Right lobe of liver (tissue), 6 donors: ENCODE measurements at regions not wholly inside any gene's neighbourhood (a gene's known extent, or its start where the extent isn't known, plus 50 kb on each side); places are given as distances from the start of the nearest gene placed in this dataset.

Experiments
- ATAC-seq, 4 donors: fragments of 200-7000 bp; cut with Tn5 transposase; one replicate each; pipeline ENCODE4 v1.9.1; 2020; ENCODE audit warnings: mild to moderate bottlenecking in 4 of 4, moderate library complexity in 4 of 4
- DNase-seq, 3 donors: peaks; one replicate each; pipeline ENCODE4 v3.0.0-alpha.2; 2020
- H3K27ac ChIP-seq, 3 donors: fragments of 200-600 bp; one replicate each; pipeline ENCODE4 v1.8.0; 2022
- H3K27me3 ChIP-seq, 2 donors: fragments of 200-600 bp; one replicate each; pipeline ENCODE4 v1.8.0; 2022
- H3K36me3 ChIP-seq, 4 donors: fragments of 200-600 bp; sonication (generic) in 1 of 4; one replicate each; pipeline versions ENCODE4 v1.5.1 to v1.8.0; 2017 to 2022; ENCODE audit warnings: control low read depth in 1 of 4
- H3K4me1 ChIP-seq, 4 donors: fragments of 200-600 bp; sonication (generic) in 1 of 4; one replicate each; pipeline versions ENCODE4 v1.5.1 to v1.8.0; 2017 to 2022; ENCODE audit warnings: control low read depth in 1 of 4
- H3K4me3 ChIP-seq, 3 donors: fragments of 200-600 bp; one replicate each; pipeline ENCODE4 v1.8.0; 2022
- H3K9me3 ChIP-seq, 4 donors: fragments of 200-600 bp; sonication (generic) in 1 of 4; one replicate each; pipeline versions ENCODE4 v1.5.1 to v1.8.0; 2017 to 2022; ENCODE audit warnings: control low read depth in 1 of 4
- CTCF ChIP-seq, 4 donors: fragments of 200-600 bp in 3 of 4; fragments of 450-650 bp in 1 of 4; IDR thresholded peaks; one replicate each; pipeline versions ENCODE4 v1.5.1 to v1.8.0; 2016 to 2022; ENCODE audit warnings: antibody characterized with exemption in 4 of 4, mild to moderate bottlenecking in 2 of 4
- POLR2A ChIP-seq: fragments of 450-650 bp; IDR thresholded peaks from one replicate; pipeline ENCODE4 v1.6.1; 2017; ENCODE audit warnings: antibody characterized with exemption, mild to moderate bottlenecking
- WGBS: methylation state at CpG from one replicate; pipeline ENCODE4 v1.1.6; 2018; ENCODE audit warnings: low coverage, low lambda C conversion rate; ENCODE audit not compliant: insufficient coverage; ENCODE audit errors: missing lambda C conversion rate; 5-methylcytosine and 5-hydroxymethylcytosine counted together
- intact Hi-C, 2 donors: fragments of 100-400 bp; cut with DNase I; formaldehyde crosslinking; loops; one replicate each; pipeline versions ENCODE4 v1.11.2 to v1.14.1; 2022
- donor health status: DM: no; HTN: yes; CAD: no.
- donor health status: DM: no; HTN: no; CAD: no.
- donor health status: DM: no; HTN: no; CAD: no.
- donor health status: DM: no; HTN: yes; CAD: no.
- donor health status: DM: no; HTN: yes; CAD: no.

- Histone ChIP-seq H3K27ac (no peak overlapping the region), H3K36me3 (no peaks in the 10 kb centered on the region), H3K27me3 (no peaks in the 10 kb centered on the region), H3K9me3 (no peaks in the 10 kb centered on the region), H3K4me3 (no peak overlapping the region), H3K4me1 (no peaks in the 10 kb centered on the region)
- intact Hi-C loops, result no loop called here
- ATAC-seq (no peak), DNase-seq (no peak)
- TF ChIP-seq CTCF (IDR thresholded peaks at IDR 0.05) (no peak), POLR2A (no peak)
- 78% methylated on average over 6 of the region's 6 CpGs for WGBS
Measured at GRCh38 chr6:139777202-139777970, 402.9 kb upstream of the CITED2 start.

- 68% methylated on average over 5 of the region's 6 CpGs for WGBS
- Histone ChIP-seq H3K9me3 (no peaks in the 10 kb centered on the region), H3K36me3 (no peaks in the 10 kb centered on the region), H3K4me1 (no peaks in the 10 kb centered on the region), H3K4me3 (no peak overlapping the region), H3K27ac (no peak overlapping the region), H3K27me3 (no peaks in the 10 kb centered on the region)
- ATAC-seq (no peak), DNase-seq (no peak)
- intact Hi-C loops, result no loop called here
- no peak for TF ChIP-seq POLR2A
Measured at GRCh38 chr6:139776041-139776440, 401.6 kb upstream of the CITED2 start.

GRCh38 chr6:139768196-139768595 is 393.7 kb upstream of the CITED2 start:
- Histone ChIP-seq H3K27me3 (no peaks in the 10 kb centered on the region), H3K9me3 (no peaks in the 10 kb centered on the region), H3K36me3 (no peaks in the 10 kb centered on the region), H3K4me1 (peaks cover 0 to 4% (median 0%) of the 10 kb centered on the region in 4 donors), H3K4me3 (no peak overlapping the region), H3K27ac (no peak overlapping the region)
- intact Hi-C loops, result no loop called here
- TF ChIP-seq POLR2A (no peak), CTCF (IDR thresholded peaks at IDR 0.05) (no peak)
- DNase-seq, result no peak
- ATAC-seq, result no peak

GRCh38 chr6:139766796-139767195 is 392.3 kb upstream of the CITED2 start:
- no peak for DNase-seq
- WGBS, result 82% methylated on average over 2 of the region's 2 CpGs
- no peak for ATAC-seq
- H3K9me3 ChIP-seq, result no peaks in the 10 kb centered on the region
- H3K36me3 ChIP-seq, result no peaks in the 10 kb centered on the region
- intact Hi-C loops, result no loop called here
- no peak for TF ChIP-seq CTCF (IDR thresholded peaks at IDR 0.05)
- TF ChIP-seq POLR2A, result no peak
- H3K27ac ChIP-seq, result no peak overlapping the region
- H3K27me3 ChIP-seq, result no peaks in the 10 kb centered on the region
- peaks cover 0 to 4% (median 0%) of the 10 kb centered on the region in 4 donors for H3K4me1 ChIP-seq
- no peak overlapping the region for H3K4me3 ChIP-seq

GRCh38 chr6:139765825-139766285 is 391.4 kb upstream of the CITED2 start:
- peaks cover 0 to 4% (median 0%) of the 10 kb centered on the region in 4 donors for H3K4me1 ChIP-seq
- no peaks in the 10 kb centered on the region for H3K36me3 ChIP-seq
- WGBS, result 12% methylated on average over 2 of the region's 2 CpGs
- ATAC-seq (peak; percentile 60 to 81 (median 74)), DNase-seq (no peak)
- intact Hi-C loops, result no loop called here
- no peaks in the 10 kb centered on the region for H3K9me3 ChIP-seq
- no peak overlapping the region for H3K27ac ChIP-seq
- H3K4me3 ChIP-seq, result no peak overlapping the region
- no peaks in the 10 kb centered on the region for H3K27me3 ChIP-seq
- TF ChIP-seq CTCF (IDR thresholded peaks at IDR 0.05), result no peak
- TF ChIP-seq POLR2A, result no peak
